Activated CD8-positive, alpha-beta memory T cell treated with anti-CD3 and anti-CD28 coated beads for 48 hours (primary cell): ENCODE measurements at regions not wholly inside any gene's neighbourhood (a gene's known extent, or its start where the extent isn't known, plus 50 kb on each side); places are given as distances from the start of the nearest gene placed in this dataset.

Experiments
- DNase-seq, 3 experiments: peaks; one replicate each; pipeline ENCODE4 v3.0.0-alpha.2; 2020; ENCODE audit warnings: low read depth in 2 of 3, low spot score in 2 of 3

GRCh38 chr4:89556601-89557305 is 249.2 kb upstream of the GPRIN3 start:
- DNase-seq: no peak

GRCh38 chr4:89551191-89551590 is 243.6 kb upstream of the GPRIN3 start:
- DNase-seq: no peak

- DNase-seq: no peak
Observed at GRCh38 chr4:89549907-89550306, 242.3 kb upstream of the GPRIN3 start.

- no peak for DNase-seq
Observed at GRCh38 chr4:89545315-89545714, 237.7 kb upstream of the GPRIN3 start.

GRCh38 chr4:89541998-89542397 is 234.4 kb upstream of the GPRIN3 start:
- no peak for DNase-seq

- DNase-seq: no peak
Observed at GRCh38 chr4:89539797-89540711, 232.5 kb upstream of the GPRIN3 start.

- DNase-seq: no peak
Observed at GRCh38 chr4:89539374-89539773, 231.8 kb upstream of the GPRIN3 start.

GRCh38 chr4:89538886-89539285 is 231.3 kb upstream of the GPRIN3 start:
- DNase-seq: no peak

- no peak for DNase-seq
Observed at GRCh38 chr4:89538171-89538570, 230.6 kb upstream of the GPRIN3 start.

- no peak for DNase-seq
Observed at GRCh38 chr4:89537281-89537680, 229.7 kb upstream of the GPRIN3 start.

- no peak for DNase-seq
Observed at GRCh38 chr4:89535251-89535650, 227.7 kb upstream of the GPRIN3 start.

GRCh38 chr4:89534356-89534755 is 226.8 kb upstream of the GPRIN3 start:
- no peak for DNase-seq

- DNase-seq: no peak
Observed at GRCh38 chr4:89531932-89532640, 224.5 kb upstream of the GPRIN3 start.

- no peak for DNase-seq
Observed at GRCh38 chr4:89528526-89529133, 221.0 kb upstream of the GPRIN3 start.

GRCh38 chr4:89521826-89522225 is 214.2 kb upstream of the GPRIN3 start:
- no peak for DNase-seq

- no peak for DNase-seq
Observed at GRCh38 chr4:89519771-89520320, 212.2 kb upstream of the GPRIN3 start.

- no peak for DNase-seq
Observed at GRCh38 chr4:89518259-89518658, 210.7 kb upstream of the GPRIN3 start.

GRCh38 chr4:89514811-89515210 is 207.2 kb upstream of the GPRIN3 start:
- no peak for DNase-seq

- DNase-seq: no peak
Observed at GRCh38 chr4:89511776-89512175, 204.2 kb upstream of the GPRIN3 start.

GRCh38 chr4:89509708-89510281 is 202.2 kb upstream of the GPRIN3 start:
- no peak for DNase-seq
